ENCODE measurements at regions not wholly inside any gene's neighbourhood (a gene's known extent, or its start where the extent isn't known, plus 50 kb on each side); places are given as distances from the start of the nearest gene placed in this dataset.

GRCh38 chr15:38945551-38946298 is 381.1 kb upstream of the RASGRP1 start:
- Histone ChIP-seq H3K9me3 (no peaks in the 10 kb centered on the region), H3K4me1 (no peaks in the 10 kb centered on the region), H3K36me3 (no peaks in the 10 kb centered on the region), H3K27ac (no peak overlapping the region), H3K27me3 (no peaks in the 10 kb centered on the region), H3K4me3 (no peak overlapping the region)
- no peak for TF ChIP-seq POLR2A (IDR thresholded peaks at IDR 0.05)
- TF ChIP-seq, protein P1, sequence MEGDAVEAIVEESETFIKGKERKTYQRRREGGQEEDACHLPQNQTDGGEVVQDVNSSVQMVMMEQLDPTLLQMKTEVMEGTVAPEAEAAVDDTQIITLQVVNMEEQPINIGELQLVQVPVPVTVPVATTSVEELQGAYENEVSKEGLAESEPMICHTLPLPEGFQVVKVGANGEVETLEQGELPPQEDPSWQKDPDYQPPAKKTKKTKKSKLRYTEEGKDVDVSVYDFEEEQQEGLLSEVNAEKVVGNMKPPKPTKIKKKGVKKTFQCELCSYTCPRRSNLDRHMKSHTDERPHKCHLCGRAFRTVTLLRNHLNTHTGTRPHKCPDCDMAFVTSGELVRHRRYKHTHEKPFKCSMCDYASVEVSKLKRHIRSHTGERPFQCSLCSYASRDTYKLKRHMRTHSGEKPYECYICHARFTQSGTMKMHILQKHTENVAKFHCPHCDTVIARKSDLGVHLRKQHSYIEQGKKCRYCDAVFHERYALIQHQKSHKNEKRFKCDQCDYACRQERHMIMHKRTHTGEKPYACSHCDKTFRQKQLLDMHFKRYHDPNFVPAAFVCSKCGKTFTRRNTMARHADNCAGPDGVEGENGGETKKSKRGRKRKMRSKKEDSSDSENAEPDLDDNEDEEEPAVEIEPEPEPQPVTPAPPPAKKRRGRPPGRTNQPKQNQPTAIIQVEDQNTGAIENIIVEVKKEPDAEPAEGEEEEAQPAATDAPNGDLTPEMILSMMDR (IDR thresholded peaks at IDR 0.05): no peak
- WGBS, 2 donors: 36 to 62% methylated on average over 2 to 4 of the region's 5 CpGs
- intact Hi-C loops (cut with DNase I): no loop called here
- no peak for DNase-seq

- intact Hi-C loops (cut with DNase I): no loop called here
- Histone ChIP-seq H3K4me1 (no peaks in the 10 kb centered on the region), H3K9me3 (no peaks in the 10 kb centered on the region), H3K36me3 (no peaks in the 10 kb centered on the region), H3K27ac (no peak overlapping the region), H3K27me3 (no peaks in the 10 kb centered on the region), H3K4me3 (no peak overlapping the region)
- WGBS, 2 donors: 72 to 83% methylated on average over 3 of the region's 3 CpGs
- TF ChIP-seq, protein P1 (IDR thresholded peaks at IDR 0.05): no peak
- TF ChIP-seq POLR2A (IDR thresholded peaks at IDR 0.05): no peak
- no peak for DNase-seq
Measured at GRCh38 chr15:38954090-38954489, 389.5 kb upstream of the RASGRP1 start.

- H3K9me3 ChIP-seq: no peaks in the 10 kb centered on the region
- 35 to 51% methylated on average over 2 of the region's 2 CpGs for WGBS, 2 donors
- no peak for TF ChIP-seq POLR2A (IDR thresholded peaks at IDR 0.05)
- TF ChIP-seq, protein P1 (IDR thresholded peaks at IDR 0.05): no peak
- no peak overlapping the region for H3K27ac ChIP-seq
- no peaks in the 10 kb centered on the region for H3K36me3 ChIP-seq
- H3K27me3 ChIP-seq: no peaks in the 10 kb centered on the region
- intact Hi-C loops (cut with DNase I): no loop called here
- peaks cover 0 to 15% (median 0%) of the 10 kb centered on the region in 3 donors for H3K4me1 ChIP-seq
- no peak for DNase-seq
- no peak overlapping the region for H3K4me3 ChIP-seq
Measured at GRCh38 chr15:38961456-38961855, 396.8 kb upstream of the RASGRP1 start.

GRCh38 chr15:38961931-38962330 is 397.3 kb upstream of the RASGRP1 start:
- H3K36me3 ChIP-seq: no peaks in the 10 kb centered on the region
- H3K27ac ChIP-seq: no peak overlapping the region
- peaks cover 0 to 15% (median 0%) of the 10 kb centered on the region in 3 donors for H3K4me1 ChIP-seq
- 39 to 56% methylated on average over 2 of the region's 2 CpGs for WGBS, 2 donors
- no peaks in the 10 kb centered on the region for H3K9me3 ChIP-seq
- TF ChIP-seq POLR2A (IDR thresholded peaks at IDR 0.05): no peak
- DNase-seq: no peak
- H3K27me3 ChIP-seq: no peaks in the 10 kb centered on the region
- intact Hi-C loops (cut with DNase I): no loop called here
- H3K4me3 ChIP-seq: no peak overlapping the region

GRCh38 chr15:38972831-38973230 is 408.2 kb upstream of the RASGRP1 start:
- intact Hi-C loops (cut with DNase I): no loop called here
- Histone ChIP-seq H3K27ac (no peak overlapping the region), H3K4me1 (no peaks in the 10 kb centered on the region), H3K36me3 (no peaks in the 10 kb centered on the region), H3K9me3 (no peaks in the 10 kb centered on the region), H3K4me3 (no peak overlapping the region), H3K27me3 (no peaks in the 10 kb centered on the region)
- WGBS, 2 donors: 53 to 70% methylated on average over 4 of the region's 4 CpGs
- no peak for TF ChIP-seq POLR2A (IDR thresholded peaks at IDR 0.05)
- TF ChIP-seq, protein P1 (IDR thresholded peaks at IDR 0.05): no peak
- no peak for DNase-seq

Measured in esophagus squamous epithelium (tissue), 5 donors.